HepG2 (cell line): ENCODE measurements at regions not wholly inside any gene's neighbourhood (a gene's known extent, or its start where the extent isn't known, plus 50 kb on each side); places are given as distances from the start of the nearest gene placed in this dataset.

Experiments
- ATAC-seq: fragments of 200-7000 bp; cut with Tn5 transposase; 3 replicates; pipeline ENCODE4 v1.9.1; 2020; ENCODE audit warnings: mild to moderate bottlenecking, moderate library complexity
- BruUV-seq: library from RNA; stranded (reverse); fragments of 400-500 nt; replicated peaks from 2 replicates; lab custom pipeline; 2021; lab: Mats Ljungman, UMichigan
- CTCF ChIA-PET: fragments of 300-600 bp; formaldehyde crosslinking; extraction: SDS; loops from one replicate; lab custom pipeline; 2021; ENCODE audit warnings: low total read pairs, inconsistent platforms, low intra/inter-chr PET ratio; lab: Yijun Ruan, JAX
- POLR2A ChIA-PET: fragments of 350-600 bp; sonication (Branson Sonifier 250); formaldehyde crosslinking; loops from one replicate; lab custom pipeline; 2020; ENCODE audit warnings: antibody characterized with exemption, inconsistent platforms; lab: Yijun Ruan, JAX
- DNase-seq: peaks from one replicate; pipeline ENCODE4 v3.0.0-alpha.2; 2015; ENCODE audit warnings: low spot score
- FAIRE-seq: peaks from 3 replicates; lab custom pipeline; 2011; peaks lifted over from hg19 to GRCh38; lab: Jason Lieb, UNC
- H2AFZ ChIP-seq: one replicate; pipeline ENCODE4 v1.6.1; 2011; ENCODE audit warnings: low read length, inconsistent platforms
- H3K27ac ChIP-seq: fragments of 300-600 bp; 3 replicates; pipeline ENCODE4 v1.8.0; 2011; ENCODE audit warnings: mixed run types, mild to moderate bottlenecking, mixed read lengths, low read length, inconsistent platforms; ENCODE audit not compliant: insufficient read depth; ENCODE audit errors: extremely low read length
- H3K27me3 ChIP-seq, 2 experiments: fragments of 200-600 bp in 1 of 2; 2 replicates in 1 of 2; 3 replicates in 1 of 2; pipeline versions ENCODE4 v1.6.0 to v1.8.0; 2011; ENCODE audit warnings: low read length in 2 of 2, mild to moderate bottlenecking in 2 of 2, moderate library complexity in 2 of 2, inconsistent platforms in 1 of 2; ENCODE audit not compliant: insufficient read depth in 2 of 2, control insufficient read depth in 1 of 2
- H3K36me3 ChIP-seq, 2 experiments: fragments of 200-600 bp in 1 of 2; replicated peaks in 1 of 2; 2 replicates in 1 of 2; 3 replicates in 1 of 2; pipeline versions ENCODE4 v1.5.1 to v1.8.0; 2011; ENCODE audit warnings: low read length in 2 of 2, inconsistent platforms in 1 of 2; ENCODE audit not compliant: insufficient read depth in 2 of 2, control insufficient read depth in 1 of 2
- H3K4me1 ChIP-seq: 2 replicates; pipeline ENCODE4 v1.5.1; 2012; ENCODE audit warnings: low read length, inconsistent platforms; ENCODE audit not compliant: insufficient read depth
- H3K4me2 ChIP-seq: 2 replicates; pipeline ENCODE4 v1.6.0; 2011; ENCODE audit warnings: low read depth, low read length, inconsistent platforms
- H3K4me3 ChIP-seq, 3 experiments: fragments of 200-600 bp in 1 of 3; sonication (generic), shearing (Covaris generic) in 1 of 3; replicated peaks in 1 of 3; 2 replicates each; pipeline ENCODE4 v1.5.1; 2011 to 2016; ENCODE audit warnings: low read length in 3 of 3, inconsistent platforms in 2 of 3, low read depth in 2 of 3, mild to moderate bottlenecking in 2 of 3, control low read depth in 1 of 3, mixed read lengths in 1 of 3; ENCODE audit not compliant: insufficient read depth in 1 of 3
- H3K79me2 ChIP-seq: one replicate; pipeline ENCODE4 v1.6.1; 2011; ENCODE audit warnings: low read length, inconsistent platforms; ENCODE audit not compliant: insufficient read depth
- H3K9ac ChIP-seq: 2 replicates; pipeline ENCODE4 v1.6.0; 2011; ENCODE audit warnings: mild to moderate bottlenecking, low read depth, low read length, inconsistent platforms; ENCODE audit not compliant: insufficient read depth
- H3K9me3 ChIP-seq: 2 replicates; pipeline ENCODE4 v1.5.1; 2012; ENCODE audit warnings: mild to moderate bottlenecking, low read length
- H4K20me1 ChIP-seq: 2 replicates; pipeline ENCODE4 v1.6.0; 2011; ENCODE audit warnings: inconsistent platforms, mild to moderate bottlenecking, low read length, moderate library complexity; ENCODE audit not compliant: insufficient read depth
- CERS6 ChIP-seq: sonication (generic); formaldehyde crosslinking; IDR thresholded peaks from 2 replicates; pipeline ENCODE4 v1.5.0; 2020; ENCODE audit warnings: missing genetic modification reagents
- DMAP1 ChIP-seq: IDR thresholded peaks from 2 replicates; pipeline ENCODE4 v1.6.1; 2016
- GABPA ChIP-seq, 2 experiments: IDR thresholded peaks; 2 replicates each; pipeline ENCODE4 v1.6.1; 2011 to 2016; ENCODE audit warnings: low read depth in 2 of 2, low read length in 1 of 2, missing biosample characterization in 1 of 2, missing genetic modification characterization in 1 of 2
- ISL2 ChIP-seq: sonication (generic); formaldehyde crosslinking; IDR thresholded peaks from 2 replicates; pipeline ENCODE4 v1.5.0; 2020; ENCODE audit warnings: missing genetic modification reagents
- KDM2A ChIP-seq: sonication (generic); formaldehyde crosslinking; IDR thresholded peaks from 2 replicates; pipeline ENCODE4 v1.4.0; 2020; ENCODE audit warnings: low read depth, missing genetic modification reagents, borderline replicate concordance
- NFYC ChIP-seq: IDR thresholded peaks from 2 replicates; pipeline ENCODE4 v1.6.1; 2016; ENCODE audit warnings: missing genetic modification reagents, missing compliant biosample characterization
- THAP9 ChIP-seq: sonication (generic); formaldehyde crosslinking; IDR thresholded peaks from 2 replicates; pipeline ENCODE4; 2020; ENCODE audit warnings: missing genetic modification reagents, mild to moderate bottlenecking, borderline replicate concordance
- XBP1 ChIP-seq: sonication (generic); formaldehyde crosslinking; IDR thresholded peaks from 2 replicates; pipeline ENCODE4 v1.5.0; 2020; ENCODE audit warnings: missing genetic modification reagents
- ZBTB14 ChIP-seq: sonication (generic); formaldehyde crosslinking; IDR thresholded peaks from 2 replicates; pipeline ENCODE4 v1.4.0; 2020; ENCODE audit warnings: missing genetic modification reagents
- ZMAT3 ChIP-seq: sonication (generic); formaldehyde crosslinking; conservative IDR thresholded peaks from 2 replicates; pipeline ENCODE4 v1.7.0; 2021; ENCODE audit warnings: missing genetic modification reagents
- ZNF343 ChIP-seq: sonication (generic); formaldehyde crosslinking; IDR thresholded peaks from 2 replicates; pipeline ENCODE4 v1.4.0; 2020; ENCODE audit warnings: mild to moderate bottlenecking, missing genetic modification reagents
- ZNF569 ChIP-seq: sonication (generic); formaldehyde crosslinking; IDR thresholded peaks from 2 replicates; pipeline ENCODE4 v1.5.0; 2020; ENCODE audit warnings: mild to moderate bottlenecking, missing genetic modification reagents, moderate library complexity, borderline replicate concordance
- ZNF703 ChIP-seq: sonication (generic); formaldehyde crosslinking; IDR thresholded peaks from 2 replicates; pipeline ENCODE4 v1.5.1; 2020; ENCODE audit warnings: missing genetic modification reagents, mild to moderate bottlenecking, moderate library complexity, borderline replicate concordance
- WGBS: methylation state at CpG from one replicate; pipeline ENCODE4 v1.1.6; 2017; ENCODE audit warnings: low lambda C conversion rate; 5-methylcytosine and 5-hydroxymethylcytosine counted together
- in situ Hi-C: cut with HindIII; loops from 2 replicates; pipeline ENCODE4 v1.10.0; 2017; ENCODE audit warnings: low pct_unique_long_range_greater_than_20kb; ENCODE audit not compliant: extremely low pct_ligation_motif_present
- intact Hi-C: fragments of 100-400 bp; cut with micrococcal nuclease; formaldehyde crosslinking; loops from one replicate; pipeline ENCODE4 v1.10.0; 2022; ENCODE audit not compliant: unreplicated experiment

GRCh38 chr2:155905657-155906056 is 426.9 kb downstream of the NR4A2 start:
- H3K4me1 ChIP-seq: no peaks in the 10 kb centered on the region
- H3K27me3 ChIP-seq: no peaks in the 10 kb centered on the region
- no peak overlapping the region for H3K4me2 ChIP-seq
- H2AFZ ChIP-seq: no peak overlapping the region
- DNase-seq (no peak), ATAC-seq (no peak), FAIRE-seq (no peak)
- no peak overlapping the region for H3K9ac ChIP-seq
- no peaks in the 10 kb centered on the region for H3K9me3 ChIP-seq
- BruUV-seq: no TSS peak
- no peaks in the 10 kb centered on the region for H3K79me2 ChIP-seq
- intact Hi-C loops (no loop called here), in situ Hi-C loops (no loop called here)
- H3K36me3 ChIP-seq: no peaks in the 10 kb centered on the region
- no peaks in the 10 kb centered on the region for H4K20me1 ChIP-seq
- no peak overlapping the region for H3K4me3 ChIP-seq
- TF ChIP-seq NFYC (CRISPR knock-in tag) (no peak), ZMAT3 (no peak), ISL2 (CRISPR knock-in tag) (no peak), CERS6 (CRISPR knock-in tag) (no peak), ZNF703 (no peak), DMAP1 (no peak), ZBTB14 (CRISPR knock-in tag) (no peak), XBP1 (CRISPR knock-in tag) (no peak), GABPA (IDR thresholded peaks at IDR 0.05; ENCODE audit: low read depth, low read length) (no peak), GABPA (CRISPR knock-in tag; IDR thresholded peaks at IDR 0.05; ENCODE audit: low read depth) (no peak), KDM2A (CRISPR knock-in tag) (no peak), THAP9 (no peak), ZNF343 (CRISPR knock-in tag) (no peak), ZNF569 (CRISPR knock-in tag) (no peak)
- no peak overlapping the region for H3K27ac ChIP-seq
- CTCF ChIA-PET: no interaction called here
- POLR2A ChIA-PET: no interaction called here
- 0% methylated on average over 1 of the region's 1 CpG for WGBS
